ENCODE measurements at regions not wholly inside any gene's neighbourhood (a gene's known extent, or its start where the extent isn't known, plus 50 kb on each side); places are given as distances from the start of the nearest gene placed in this dataset.

DNA sequence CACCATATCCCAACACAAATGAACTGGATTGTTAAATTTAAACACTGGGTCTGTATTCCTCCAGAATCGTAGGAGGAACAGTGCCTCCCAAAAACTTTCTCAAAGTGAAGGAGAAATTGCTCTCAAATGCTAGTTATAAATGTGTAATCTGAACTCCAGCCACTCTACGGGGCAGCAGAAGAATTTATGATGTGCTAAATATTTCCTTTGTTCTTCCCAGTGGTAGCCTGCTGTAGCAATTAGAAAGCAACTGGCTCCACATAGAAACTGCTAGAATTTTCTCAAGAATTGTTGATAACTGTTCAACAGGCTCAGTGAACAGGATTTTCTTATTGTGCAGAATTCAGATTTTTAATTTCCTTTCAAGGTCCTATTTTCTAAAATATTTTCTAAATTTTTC lies 49.8 kb upstream of the EYA4 start:
- no peaks in the 10 kb centered on the region for H3K27me3 ChIP-seq
- H3K4me1 ChIP-seq: no peaks in the 10 kb centered on the region
- no peak overlapping the region for H3K4me3 ChIP-seq
- no peaks in the 10 kb centered on the region for H3K36me3 ChIP-seq
- peaks cover 0 to 11% of the 10 kb centered on the region in 2 donors for H3K9me3 ChIP-seq
- no peak overlapping the region for H3K27ac ChIP-seq
- TF ChIP-seq, protein P1, sequence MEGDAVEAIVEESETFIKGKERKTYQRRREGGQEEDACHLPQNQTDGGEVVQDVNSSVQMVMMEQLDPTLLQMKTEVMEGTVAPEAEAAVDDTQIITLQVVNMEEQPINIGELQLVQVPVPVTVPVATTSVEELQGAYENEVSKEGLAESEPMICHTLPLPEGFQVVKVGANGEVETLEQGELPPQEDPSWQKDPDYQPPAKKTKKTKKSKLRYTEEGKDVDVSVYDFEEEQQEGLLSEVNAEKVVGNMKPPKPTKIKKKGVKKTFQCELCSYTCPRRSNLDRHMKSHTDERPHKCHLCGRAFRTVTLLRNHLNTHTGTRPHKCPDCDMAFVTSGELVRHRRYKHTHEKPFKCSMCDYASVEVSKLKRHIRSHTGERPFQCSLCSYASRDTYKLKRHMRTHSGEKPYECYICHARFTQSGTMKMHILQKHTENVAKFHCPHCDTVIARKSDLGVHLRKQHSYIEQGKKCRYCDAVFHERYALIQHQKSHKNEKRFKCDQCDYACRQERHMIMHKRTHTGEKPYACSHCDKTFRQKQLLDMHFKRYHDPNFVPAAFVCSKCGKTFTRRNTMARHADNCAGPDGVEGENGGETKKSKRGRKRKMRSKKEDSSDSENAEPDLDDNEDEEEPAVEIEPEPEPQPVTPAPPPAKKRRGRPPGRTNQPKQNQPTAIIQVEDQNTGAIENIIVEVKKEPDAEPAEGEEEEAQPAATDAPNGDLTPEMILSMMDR (IDR thresholded peaks at IDR 0.05): no peak
- DNase-seq (ENCODE audit: low spot score): no peak
